OCI-LY3 (cell line): ENCODE measurements at regions not wholly inside any gene's neighbourhood (a gene's known extent, or its start where the extent isn't known, plus 50 kb on each side); places are given as distances from the start of the nearest gene placed in this dataset.

Experiments
- H2AFZ ChIP-seq: fragments of 200-600, 300-600 bp; shearing (Covaris generic); 2 replicates; pipeline ENCODE4 v1.6.0; 2014; ENCODE audit warnings: antibody characterized with exemption, low read depth, low read length
- H3K27ac ChIP-seq: fragments of 200-600, 300-600 bp; sonication (generic); 2 replicates; pipeline ENCODE4 v1.5.1; 2014; ENCODE audit warnings: mild to moderate bottlenecking, low read length, moderate library complexity, mixed read lengths
- H3K27me3 ChIP-seq: fragments of 200-600, 300-600 bp; sonication (generic); 2 replicates; pipeline ENCODE4 v1.6.1; 2014; ENCODE audit warnings: low read depth, low read length, mixed read lengths
- H3K36me3 ChIP-seq: fragments of 200-600, 300-600 bp; sonication (generic); replicated peaks from 2 replicates; pipeline ENCODE3; 2014; ENCODE audit warnings: low read depth, low read length, mixed read lengths
- H3K4me1 ChIP-seq: fragments of 300-600, 200-600 bp; sonication (generic); 2 replicates; pipeline ENCODE4 v1.6.1; 2014; ENCODE audit warnings: low read length, mixed read lengths
- H3K4me2 ChIP-seq: fragments of 200-600, 300-600 bp; sonication (generic); 2 replicates; pipeline ENCODE4 v1.6.1; 2014; ENCODE audit warnings: low read length, mixed read lengths
- H3K4me3 ChIP-seq: fragments of 300-600, 200-600 bp; sonication (generic); 2 replicates; pipeline ENCODE4 v1.5.1; 2014; ENCODE audit warnings: antibody characterized with exemption, mild to moderate bottlenecking, low read length, moderate library complexity
- H3K79me2 ChIP-seq: fragments of 300-600, 200-600 bp; shearing (Covaris generic); 2 replicates; pipeline ENCODE4 v1.6.1; 2014; ENCODE audit warnings: mild to moderate bottlenecking, low read length, mixed read lengths
- H3K9ac ChIP-seq: fragments of 300-600, 200-600 bp; shearing (Covaris generic); 2 replicates; pipeline ENCODE4 v1.6.0; 2014; ENCODE audit warnings: mild to moderate bottlenecking, low read length, moderate library complexity
- H3K9me3 ChIP-seq: fragments of 200-600, 300-600 bp; shearing (Covaris generic); 2 replicates; pipeline ENCODE4 v1.6.1; 2014; ENCODE audit warnings: low read length, mixed read lengths; ENCODE audit not compliant: insufficient read depth
- H4K20me1 ChIP-seq: fragments of 200-600, 300-600 bp; sonication (generic); 2 replicates; pipeline ENCODE4 v1.6.1; 2016; ENCODE audit warnings: low read length, mixed read lengths; ENCODE audit not compliant: insufficient read depth
- CTCF ChIP-seq: fragments of 200-600, 300-600 bp; sonication (generic); IDR thresholded peaks from 2 replicates; pipeline ENCODE4 v1.5.1; 2014; ENCODE audit warnings: antibody characterized with exemption, low read length, low read depth
- EZH2phosphoT487 ChIP-seq: fragments of 200-600 bp; shearing (Covaris generic); IDR thresholded peaks from 2 replicates; pipeline ENCODE4 v1.6.1; 2018; ENCODE audit warnings: antibody characterized with exemption, mixed run types, low read depth

- Histone ChIP-seq H3K9me3 (no peaks in the 10 kb centered on the region), H3K9ac (no peak overlapping the region), H3K36me3 (no peaks in the 10 kb centered on the region), H3K79me2 (no peaks in the 10 kb centered on the region), H3K4me3 (no peak overlapping the region), H3K27me3 (peaks cover 50% of the 10 kb centered on the region), H2AFZ (no peak overlapping the region), H3K4me2 (no peak overlapping the region), H3K27ac (no peak overlapping the region), H4K20me1 (no peaks in the 10 kb centered on the region), H3K4me1 (no peaks in the 10 kb centered on the region)
- TF ChIP-seq CTCF = no peak
- no peak for TF ChIP-seq EZH2phosphoT487
These were observed 54.8 kb upstream of the LARS2 start for GRCh38 chr3:45333549-45333948.

GRCh38 chr3:45337839-45338470 lies 50.4 kb upstream of the LARS2 start:
- H3K79me2 ChIP-seq = no peaks in the 10 kb centered on the region
- TF ChIP-seq EZH2phosphoT487 (no peak), CTCF (no peak)

More at GRCh38 chr3:45337839-45338470, 50.4 kb upstream of the LARS2 start:
- Histone ChIP-seq H3K27ac (no peak overlapping the region), H3K4me2 (no peak overlapping the region), H3K36me3 (no peaks in the 10 kb centered on the region), H3K9me3 (no peaks in the 10 kb centered on the region), H2AFZ (no peak overlapping the region), H3K4me1 (no peaks in the 10 kb centered on the region), H3K9ac (no peak overlapping the region), H3K27me3 (peaks cover 48% of the 10 kb centered on the region), H4K20me1 (no peaks in the 10 kb centered on the region), H3K4me3 (no peak overlapping the region)
